Middle frontal gyrus (tissue), 1 donor: ENCODE measurements at regions not wholly inside any gene's neighbourhood (a gene's known extent, or its start where the extent isn't known, plus 50 kb on each side); places are given as distances from the start of the nearest gene placed in this dataset.
"Not testable (repeated sequence)": the region's sequence is repeated elsewhere in the genome, so short reads cannot be mapped to it uniquely, and the experiment has no call there.

Experiments
- DNase-seq: peaks from one replicate; pipeline ENCODE4 v3.0.0-alpha.2; 2015; ENCODE audit warnings: low spot score; ENCODE audit errors: extremely low spot score

GRCh38 chr14:86761611-86762010, 1231.4 kb downstream of the GALC start:
- DNase-seq, result no peak

DNA sequence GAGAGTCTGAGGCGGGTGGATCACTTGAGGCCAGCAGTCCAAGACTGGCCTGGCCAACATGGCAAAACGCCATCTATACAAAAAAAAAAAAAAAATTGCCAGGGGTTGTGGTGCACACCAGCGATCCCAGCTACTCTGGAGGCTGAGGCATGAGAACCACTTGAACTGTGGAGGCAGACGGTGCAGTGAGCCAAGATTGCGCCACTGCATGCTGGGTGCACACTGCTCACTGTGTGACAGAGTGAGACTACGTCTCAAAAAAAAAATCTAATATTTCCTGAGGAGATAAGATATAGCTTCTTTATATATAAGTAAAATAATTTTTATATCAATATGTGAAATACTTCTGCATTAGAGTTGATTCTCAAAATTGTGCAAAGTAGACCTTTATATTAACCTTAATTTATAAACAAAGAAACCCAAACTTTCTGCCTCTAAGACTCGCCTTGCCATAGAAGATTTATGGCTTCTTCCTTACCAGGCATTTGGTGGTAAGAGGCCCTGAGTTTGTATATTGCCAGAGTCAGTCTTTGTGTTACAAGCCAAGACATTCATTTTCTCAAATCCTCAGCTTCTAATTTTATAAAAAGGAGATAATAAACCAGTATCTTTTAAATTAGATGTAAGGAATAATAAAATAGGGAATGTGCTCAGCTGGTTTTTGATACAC, 1226.7 kb downstream of the FLRT2 start:
- no peak for DNase-seq

DNA sequence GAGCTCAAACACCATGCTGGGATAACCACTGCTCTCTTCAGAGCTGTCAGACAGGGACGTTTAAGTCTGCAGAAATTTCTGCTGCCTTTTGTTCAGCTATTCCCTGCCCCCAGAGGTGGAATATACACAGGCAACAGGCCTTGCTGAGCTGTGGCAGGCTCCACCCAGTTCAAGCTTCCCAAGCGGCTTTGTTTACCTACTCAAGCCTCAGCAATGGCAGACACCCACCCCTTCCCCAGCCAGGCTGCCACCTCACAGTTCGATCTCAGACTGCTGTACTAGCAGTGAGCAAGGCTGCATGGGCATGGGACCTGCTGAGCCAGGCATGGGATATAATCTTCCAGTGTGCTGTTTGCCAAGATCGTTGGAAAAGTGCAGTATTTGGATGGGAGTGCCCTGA, 1220.5 kb downstream of the FLRT2 start:
- not testable (repeated sequence) for DNase-seq

DNA sequence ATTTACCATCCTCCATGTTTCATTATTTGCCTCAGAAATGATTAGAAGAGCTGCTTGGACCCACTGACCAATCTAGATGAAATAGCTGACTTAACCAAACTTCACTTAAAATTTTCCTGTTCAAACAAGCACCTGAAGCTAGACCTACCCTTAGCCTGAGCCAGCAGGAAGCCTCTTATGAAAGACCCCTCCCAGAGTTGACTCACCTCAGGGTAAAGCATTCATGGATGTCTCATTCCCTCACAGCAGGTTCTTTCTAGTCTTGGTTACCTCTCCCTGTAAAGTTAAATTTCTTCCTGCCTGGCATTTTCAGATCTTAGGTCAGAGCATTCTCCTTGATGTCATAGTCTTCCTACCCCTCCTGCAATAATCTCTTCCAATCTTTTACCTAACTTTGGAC, 1209.8 kb downstream of the FLRT2 start:
- no peak for DNase-seq

GRCh38 chr14:86731427-86731826, 1201.5 kb downstream of the FLRT2 start:
- DNase-seq, result not testable (repeated sequence)

DNA sequence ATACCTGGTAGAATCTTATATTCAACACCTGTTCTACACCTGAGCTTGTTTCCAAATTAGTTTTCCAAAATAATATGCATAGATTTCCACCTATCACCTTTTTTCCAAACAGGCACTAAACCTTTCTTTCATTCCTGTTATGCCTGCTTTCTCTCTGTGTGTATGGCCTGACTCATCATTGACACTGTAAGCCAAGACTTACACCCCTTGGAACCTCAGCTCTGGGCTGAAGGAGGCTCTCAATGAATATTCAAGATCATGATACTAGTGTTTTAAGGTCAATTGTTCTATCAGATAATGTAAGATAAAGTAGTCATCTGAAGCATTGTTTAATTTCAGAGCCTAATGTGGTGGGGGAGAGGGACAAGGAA, 1193.3 kb downstream of the FLRT2 start:
- no peak for DNase-seq

DNA sequence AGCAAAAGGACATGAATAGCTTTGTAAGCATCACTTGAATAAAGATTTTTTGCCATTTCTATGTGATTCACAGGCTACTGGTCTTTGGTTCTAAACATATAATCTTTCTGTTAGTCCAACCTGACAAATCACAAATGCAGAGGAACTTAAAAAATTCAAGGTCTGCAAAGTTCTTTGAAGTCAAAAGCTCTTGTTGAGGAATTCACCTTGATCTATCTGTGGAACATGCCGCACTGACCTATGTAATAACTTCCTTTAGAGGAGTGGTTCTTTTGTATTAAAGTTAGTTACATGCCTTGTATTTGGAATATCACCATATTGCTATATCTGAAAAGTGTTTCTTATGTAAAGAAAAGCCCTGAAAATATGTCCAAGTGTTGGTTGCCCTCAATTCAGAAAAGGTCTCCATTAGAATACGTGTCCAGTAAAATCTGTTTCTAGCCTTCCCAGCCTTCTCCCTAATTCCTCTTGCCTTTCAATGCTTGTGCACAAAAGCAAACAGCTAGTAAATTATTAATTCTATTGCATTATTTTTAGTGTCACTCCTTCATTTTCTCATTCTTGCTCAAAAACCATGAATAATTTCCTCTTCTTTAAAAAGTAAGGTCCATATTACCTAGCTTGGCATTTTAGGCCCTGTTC, 1192.8 kb downstream of the FLRT2 start:
- no peak for DNase-seq

DNA sequence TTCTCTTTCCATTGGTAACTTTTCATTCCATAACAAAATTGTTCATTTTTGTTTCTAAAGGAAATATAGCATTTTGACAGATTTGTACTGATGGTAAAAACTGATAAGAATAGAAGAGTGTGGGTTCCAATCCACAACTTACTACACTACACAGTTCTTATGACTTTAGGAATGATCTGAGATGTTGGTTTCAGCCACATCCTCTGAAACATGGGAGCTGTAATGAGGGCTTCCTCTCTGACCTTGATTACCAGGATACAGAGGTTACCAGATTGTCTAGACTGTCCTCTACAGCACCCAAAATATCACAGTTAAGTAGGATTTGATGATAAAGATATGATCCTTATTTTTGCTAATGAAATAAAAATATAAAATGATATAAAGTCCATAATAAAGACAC, 1184.6 kb downstream of the FLRT2 start:
- no peak for DNase-seq

DNA sequence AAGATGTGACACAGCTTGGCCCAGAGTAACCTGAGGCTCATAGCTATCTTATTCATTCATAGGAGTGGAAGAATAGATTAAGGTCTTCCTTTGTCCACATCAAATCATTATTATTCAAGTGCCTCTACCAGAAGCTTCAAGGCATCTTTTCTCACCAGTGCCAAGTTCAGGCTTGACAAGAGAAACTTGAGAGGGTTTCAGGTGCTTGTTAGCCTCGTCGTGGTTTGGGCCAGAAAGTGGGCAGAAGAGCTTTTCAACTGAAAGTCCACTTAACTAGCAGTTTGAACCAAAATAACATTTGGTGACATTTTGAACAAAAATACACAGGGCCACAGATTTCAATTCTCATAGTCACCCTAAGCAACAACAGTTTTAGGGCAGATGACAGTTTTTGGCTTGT, 1184.2 kb downstream of the FLRT2 start:
- no peak for DNase-seq

- no peak for DNase-seq
Measured at GRCh38 chr14:86712727-86713126, 1182.8 kb downstream of the FLRT2 start.

DNA sequence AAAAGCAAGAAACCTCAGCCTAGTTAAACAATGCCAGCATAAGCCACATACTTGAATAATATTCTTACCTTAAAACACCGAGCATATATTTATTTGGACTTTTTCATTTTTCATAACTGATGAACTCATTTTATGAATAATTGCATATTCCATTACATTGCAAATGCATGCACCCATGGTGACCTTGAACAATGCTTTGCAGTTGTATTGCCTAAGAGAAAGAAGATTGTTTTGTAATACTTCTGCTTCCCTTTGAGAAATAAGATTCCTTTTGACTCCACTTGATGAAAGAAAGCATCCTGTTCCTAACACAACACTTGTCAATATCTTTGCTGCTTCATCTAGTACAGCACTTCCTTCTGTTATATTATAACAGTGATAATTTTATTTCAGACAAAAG, 1182.2 kb downstream of the FLRT2 start:
- DNase-seq, result no peak

- no peak for DNase-seq
Measured at GRCh38 chr14:86708846-86709339, 1178.9 kb downstream of the FLRT2 start.

GRCh38 chr14:86707071-86707470, 1177.1 kb downstream of the FLRT2 start:
- no peak for DNase-seq

- DNase-seq, result no peak
Measured at GRCh38 chr14:86683561-86683960, 1153.6 kb downstream of the FLRT2 start.

DNA sequence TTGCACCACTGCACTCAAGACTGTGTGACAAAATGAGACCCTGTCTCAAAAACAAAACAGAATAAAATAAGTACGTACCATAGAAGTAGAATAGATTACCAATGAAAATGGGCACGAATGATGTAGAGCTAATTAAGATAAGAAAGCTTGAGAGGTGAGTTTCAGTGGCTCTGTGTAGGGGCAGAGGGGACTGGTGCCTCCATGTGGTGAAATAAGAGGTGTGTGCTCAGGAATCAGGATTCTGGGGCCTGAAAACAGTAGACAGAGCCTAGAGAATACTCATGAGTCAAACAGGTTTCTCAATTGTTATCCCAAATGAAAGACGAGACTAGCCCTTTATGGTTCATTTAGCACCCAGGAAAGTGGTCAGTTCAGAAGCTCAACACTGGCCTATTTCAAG, 1145.1 kb downstream of the FLRT2 start:
- no peak for DNase-seq

- DNase-seq, result no peak
Measured at GRCh38 chr14:86673523-86673969, 1143.6 kb downstream of the FLRT2 start.

DNA sequence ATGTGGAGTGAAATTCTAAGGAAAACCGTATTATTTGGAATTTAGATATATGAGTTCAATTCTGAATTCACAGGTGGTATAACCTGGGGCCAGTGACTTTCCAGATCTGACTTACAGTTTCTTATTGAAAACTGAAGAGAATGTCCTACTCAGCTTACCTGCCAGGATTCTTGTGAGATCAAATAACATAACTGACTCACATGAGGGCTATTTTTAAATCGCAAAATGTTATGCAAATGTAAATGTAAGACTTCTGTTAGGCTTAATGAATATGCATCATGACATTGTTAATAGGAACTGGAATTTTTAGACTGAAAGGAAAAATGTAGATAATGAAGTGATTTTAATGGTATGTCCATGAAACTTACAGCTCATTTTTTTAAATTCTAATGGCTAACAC, 1142.1 kb downstream of the FLRT2 start:
- no peak for DNase-seq

- no peak for DNase-seq
Measured at GRCh38 chr14:86665975-86666374, 1136.0 kb downstream of the FLRT2 start.

- DNase-seq, result no peak
Measured at GRCh38 chr14:86662334-86662733, 1132.4 kb downstream of the FLRT2 start.

DNA sequence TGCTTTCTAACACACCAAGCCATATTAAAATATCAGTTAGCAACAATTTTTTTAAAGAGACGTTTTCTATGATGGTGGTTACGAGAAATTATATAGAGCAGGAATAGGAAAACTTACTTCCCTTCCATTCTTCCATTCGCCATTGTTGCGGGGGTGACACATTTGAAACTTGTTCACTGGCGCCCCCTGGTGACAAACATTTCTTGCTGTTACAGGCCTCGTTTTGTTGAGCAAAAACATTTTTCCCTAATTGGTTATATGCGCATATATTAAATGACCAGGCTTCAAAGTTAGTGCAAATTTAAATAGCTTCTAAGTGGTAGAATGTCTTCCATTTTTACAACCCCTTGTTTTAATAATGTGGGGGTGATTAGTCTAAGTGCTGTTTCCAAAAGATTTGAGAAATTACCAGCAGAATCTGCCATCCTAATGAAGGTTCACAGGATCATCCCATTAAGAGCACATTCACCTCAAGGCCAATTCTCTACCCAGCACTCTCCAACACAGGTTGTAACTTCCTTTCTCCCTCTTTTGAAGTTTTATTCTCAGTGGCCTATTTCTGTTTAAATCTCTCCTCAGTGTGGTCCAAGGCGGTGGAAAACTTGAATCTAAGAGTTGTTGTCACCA, 1124.7 kb downstream of the FLRT2 start:
- no peak for DNase-seq

DNA sequence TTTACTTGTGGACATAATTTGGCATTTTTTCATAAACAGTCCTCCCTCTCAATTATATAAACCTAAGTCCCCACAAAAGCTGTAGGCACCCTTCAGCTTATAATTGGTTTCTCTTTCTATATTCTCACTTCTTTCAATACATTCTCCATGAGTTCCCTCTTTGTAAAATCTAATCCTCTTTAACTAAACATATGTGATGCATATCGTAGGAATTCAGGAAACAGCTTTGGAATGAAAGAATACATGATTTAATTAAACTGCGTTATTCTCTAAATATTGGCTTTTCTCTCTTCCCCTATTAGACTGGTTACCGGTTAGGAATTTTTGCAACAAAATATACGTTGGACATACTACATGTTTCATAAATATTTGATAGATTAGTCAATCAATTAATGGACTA, 1122.6 kb downstream of the FLRT2 start:
- DNase-seq, result no peak
